PC-9 (cell line): ENCODE measurements at regions not wholly inside any gene's neighbourhood (a gene's known extent, or its start where the extent isn't known, plus 50 kb on each side); places are given as distances from the start of the nearest gene placed in this dataset.

Experiments
- EZH2 ChIP-seq: fragments of 200-600 bp; sonication (generic); IDR thresholded peaks from 2 replicates; pipeline ENCODE4 v1.8.0; 2017; ENCODE audit warnings: antibody characterized with exemption, low read depth
- TF ChIP-seq, protein P1 (sequence below): fragments of 200-600 bp; sonication (generic); conservative IDR thresholded peaks from 2 replicates; pipeline ENCODE4 v1.6.1; 2017; ENCODE audit warnings: mixed run types, antibody characterized with exemption, mild to moderate bottlenecking, moderate library complexity

DNA sequence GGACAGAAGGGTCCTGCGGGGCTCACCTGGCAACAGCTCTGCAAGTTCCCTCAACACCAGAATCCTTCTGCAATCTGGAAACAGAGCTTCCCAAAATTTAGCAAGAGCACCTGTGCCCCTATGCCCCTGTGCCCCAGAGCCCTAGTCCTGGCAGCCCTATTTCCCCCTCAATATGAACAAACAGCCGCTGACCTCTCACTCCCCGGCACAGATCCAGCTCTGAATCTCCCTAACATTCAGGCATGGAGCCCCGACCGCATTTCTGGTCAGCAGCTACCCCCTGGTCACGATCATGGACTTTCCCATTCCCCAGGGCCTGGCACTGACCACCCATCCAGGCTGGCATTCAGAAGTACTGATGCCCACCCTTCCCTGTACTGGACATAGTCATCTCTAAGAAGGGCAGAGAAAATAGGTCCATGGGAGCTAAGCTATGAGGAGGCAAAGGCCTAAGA lies 110.8 kb upstream of the SMURF2 start:
- TF ChIP-seq, protein P1, sequence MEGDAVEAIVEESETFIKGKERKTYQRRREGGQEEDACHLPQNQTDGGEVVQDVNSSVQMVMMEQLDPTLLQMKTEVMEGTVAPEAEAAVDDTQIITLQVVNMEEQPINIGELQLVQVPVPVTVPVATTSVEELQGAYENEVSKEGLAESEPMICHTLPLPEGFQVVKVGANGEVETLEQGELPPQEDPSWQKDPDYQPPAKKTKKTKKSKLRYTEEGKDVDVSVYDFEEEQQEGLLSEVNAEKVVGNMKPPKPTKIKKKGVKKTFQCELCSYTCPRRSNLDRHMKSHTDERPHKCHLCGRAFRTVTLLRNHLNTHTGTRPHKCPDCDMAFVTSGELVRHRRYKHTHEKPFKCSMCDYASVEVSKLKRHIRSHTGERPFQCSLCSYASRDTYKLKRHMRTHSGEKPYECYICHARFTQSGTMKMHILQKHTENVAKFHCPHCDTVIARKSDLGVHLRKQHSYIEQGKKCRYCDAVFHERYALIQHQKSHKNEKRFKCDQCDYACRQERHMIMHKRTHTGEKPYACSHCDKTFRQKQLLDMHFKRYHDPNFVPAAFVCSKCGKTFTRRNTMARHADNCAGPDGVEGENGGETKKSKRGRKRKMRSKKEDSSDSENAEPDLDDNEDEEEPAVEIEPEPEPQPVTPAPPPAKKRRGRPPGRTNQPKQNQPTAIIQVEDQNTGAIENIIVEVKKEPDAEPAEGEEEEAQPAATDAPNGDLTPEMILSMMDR = no peak
- TF ChIP-seq EZH2 = no peak
